SK-N-SH treated with all-trans-retinoic acid at 6 μM for 48 hours (cell line): ENCODE measurements at regions not wholly inside any gene's neighbourhood (a gene's known extent, or its start where the extent isn't known, plus 50 kb on each side); places are given as distances from the start of the nearest gene placed in this dataset.

Experiments used
- CREB5 ChIP-seq: fragments of 250-450 bp; sonication (Bioruptor Pico); IDR thresholded peaks from 2 replicates; pipeline ENCODE4 v1.5.1; 2020; ENCODE audit warnings: low read depth, mild to moderate bottlenecking, moderate library complexity
- ISL1 ChIP-seq: fragments of 250-450 bp; sonication (Bioruptor Pico); IDR thresholded peaks from 2 replicates; pipeline ENCODE4 v2.1.2; 2022; ENCODE audit warnings: mild to moderate bottlenecking, moderate library complexity
- OSR1 ChIP-seq: fragments of 250-450 bp; sonication (Bioruptor Pico); IDR thresholded peaks from 2 replicates; pipeline ENCODE4 v1.8.0; 2022; ENCODE audit warnings: moderate library complexity, mild to moderate bottlenecking, inconsistent platforms
- PATZ1 ChIP-seq: fragments of 250-450 bp; sonication (Bioruptor Pico); IDR thresholded peaks from 2 replicates; pipeline ENCODE4 v1.8.0; 2020; ENCODE audit warnings: mild to moderate bottlenecking, moderate library complexity, borderline replicate concordance
- RARB ChIP-seq: fragments of 250-450 bp; sonication (Bioruptor Pico); IDR thresholded peaks from 2 replicates; pipeline ENCODE4 v1.8.0; 2021; ENCODE audit warnings: mild to moderate bottlenecking, moderate library complexity
- TCF4 ChIP-seq: fragments of 250-450 bp; sonication (Bioruptor Pico); IDR thresholded peaks from 2 replicates; pipeline ENCODE4 v1.8.0; 2021; ENCODE audit warnings: mild to moderate bottlenecking, moderate library complexity, borderline replicate concordance
- TSHZ2 ChIP-seq: fragments of 250-450 bp; sonication (Bioruptor Pico); IDR thresholded peaks from 2 replicates; pipeline ENCODE4 v1.5.0; 2020; ENCODE audit warnings: mild to moderate bottlenecking, moderate library complexity
- ZC3H10 ChIP-seq: fragments of 250-450 bp; sonication (Bioruptor Pico); IDR thresholded peaks from 2 replicates; pipeline ENCODE4 v1.5.1; 2021; ENCODE audit warnings: mild to moderate bottlenecking, moderate library complexity
- ZFP3 ChIP-seq: fragments of 250-450 bp; sonication (Bioruptor Pico); IDR thresholded peaks from 2 replicates; pipeline ENCODE4 v1.5.0; 2020; ENCODE audit warnings: mild to moderate bottlenecking, moderate library complexity
- ZFP30 ChIP-seq: fragments of 450-650 bp; formaldehyde crosslinking; IDR thresholded peaks from 2 replicates; pipeline ENCODE4 v1.5.0; 2022; ENCODE audit warnings: mild to moderate bottlenecking, moderate library complexity

GRCh38 chr1:79773385-79773784 lies 766.9 kb upstream of the ADGRL4 start:
- TF ChIP-seq CREB5 (CRISPR knock-in tag) (no peak), PATZ1 (CRISPR knock-in tag) (no peak), RARB (CRISPR knock-in tag) (no peak), ISL1 (CRISPR knock-in tag) (no peak), OSR1 (CRISPR knock-in tag) (no peak), ZFP30 (CRISPR knock-in tag) (no peak), ZC3H10 (no peak), ZFP3 (no peak), TCF4 (CRISPR knock-in tag) (no peak), TSHZ2 (CRISPR knock-in tag) (no peak)
